ENCODE measurements at regions not wholly inside any gene's neighbourhood (a gene's known extent, or its start where the extent isn't known, plus 50 kb on each side); places are given as distances from the start of the nearest gene placed in this dataset.

DNA sequence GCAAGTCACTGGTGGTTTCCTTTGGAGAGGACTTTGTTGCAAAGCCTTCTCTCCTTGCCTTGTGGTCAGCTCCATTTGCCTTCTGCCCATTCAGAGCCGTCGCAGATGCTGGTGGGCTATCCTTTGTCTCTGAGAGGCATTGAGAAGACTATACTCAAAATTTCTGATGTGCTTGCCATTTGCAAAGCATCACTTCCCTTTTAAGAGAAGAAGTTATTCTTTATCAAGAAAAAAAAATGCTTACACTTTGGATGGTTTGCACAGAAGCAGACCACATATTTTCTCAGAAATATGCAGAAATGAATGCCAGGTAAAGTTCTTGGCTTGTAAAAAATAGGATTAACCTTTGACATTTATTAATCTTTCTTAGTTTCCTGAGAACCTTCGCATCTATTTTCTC, 195.8 kb upstream of the KLF4 start:
- Mint-ChIP-seq H3K4me1 (peaks cover 4% of the 10 kb centered on the region), H3K27ac (ENCODE audit: unreplicated experiment) (no peak overlapping the region), H3K9me3 (peaks cover 5% of the 10 kb centered on the region), H3K4me3 (no peak overlapping the region), H3K36me3 (ENCODE audit: low read depth) (no peaks in the 10 kb centered on the region), H3K27me3 (ENCODE audit: low read depth) (peaks cover 3% of the 10 kb centered on the region)
- DNase-seq (ENCODE audit: low read depth, low spot score) = no peak
- TF ChIP-seq, protein P1, sequence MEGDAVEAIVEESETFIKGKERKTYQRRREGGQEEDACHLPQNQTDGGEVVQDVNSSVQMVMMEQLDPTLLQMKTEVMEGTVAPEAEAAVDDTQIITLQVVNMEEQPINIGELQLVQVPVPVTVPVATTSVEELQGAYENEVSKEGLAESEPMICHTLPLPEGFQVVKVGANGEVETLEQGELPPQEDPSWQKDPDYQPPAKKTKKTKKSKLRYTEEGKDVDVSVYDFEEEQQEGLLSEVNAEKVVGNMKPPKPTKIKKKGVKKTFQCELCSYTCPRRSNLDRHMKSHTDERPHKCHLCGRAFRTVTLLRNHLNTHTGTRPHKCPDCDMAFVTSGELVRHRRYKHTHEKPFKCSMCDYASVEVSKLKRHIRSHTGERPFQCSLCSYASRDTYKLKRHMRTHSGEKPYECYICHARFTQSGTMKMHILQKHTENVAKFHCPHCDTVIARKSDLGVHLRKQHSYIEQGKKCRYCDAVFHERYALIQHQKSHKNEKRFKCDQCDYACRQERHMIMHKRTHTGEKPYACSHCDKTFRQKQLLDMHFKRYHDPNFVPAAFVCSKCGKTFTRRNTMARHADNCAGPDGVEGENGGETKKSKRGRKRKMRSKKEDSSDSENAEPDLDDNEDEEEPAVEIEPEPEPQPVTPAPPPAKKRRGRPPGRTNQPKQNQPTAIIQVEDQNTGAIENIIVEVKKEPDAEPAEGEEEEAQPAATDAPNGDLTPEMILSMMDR (conservative IDR thresholded peaks at IDR 0.05) = no peak

DNA sequence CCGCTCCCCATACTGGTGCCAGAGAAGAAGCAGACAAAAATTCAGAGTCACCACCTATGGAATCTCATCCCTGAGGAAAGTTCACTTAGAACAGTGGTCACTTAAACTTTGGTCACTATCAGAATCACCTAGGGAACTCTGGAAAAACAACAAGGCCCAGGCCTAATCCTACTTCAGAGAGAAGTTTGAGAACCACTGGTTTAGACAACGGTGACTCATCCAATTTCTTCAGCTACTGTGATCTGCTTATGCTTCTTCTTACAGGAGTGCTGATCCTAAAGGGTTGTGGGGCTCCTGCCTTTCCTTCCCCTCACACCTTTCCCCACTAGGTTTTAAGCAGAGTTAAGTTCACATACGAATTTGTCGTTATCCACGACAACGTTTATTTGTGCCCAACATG, 194.7 kb upstream of the KLF4 start:
- TF ChIP-seq, protein P1 (conservative IDR thresholded peaks at IDR 0.05) = no peak
- H3K27ac Mint-ChIP-seq (ENCODE audit: unreplicated experiment) = no peak overlapping the region

DNA sequence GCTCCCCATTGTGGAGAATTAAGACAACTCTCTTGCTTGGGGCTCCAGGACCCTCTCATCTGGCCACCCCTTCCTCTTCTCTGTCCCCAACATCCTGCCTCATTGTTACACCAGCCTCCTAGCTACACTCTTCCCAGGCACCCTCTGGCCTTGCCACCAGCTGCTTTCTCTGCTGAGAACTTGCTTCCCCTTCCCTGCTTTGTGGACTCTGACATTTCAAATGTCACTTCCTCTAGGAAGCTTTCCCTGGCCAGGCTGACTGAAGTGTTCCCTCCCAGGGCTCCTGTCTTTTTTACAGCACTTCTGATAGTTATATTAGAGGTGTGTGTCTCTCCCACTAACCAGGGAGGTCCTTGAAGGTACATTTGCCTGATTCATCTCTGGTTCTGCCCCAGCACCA, 194.0 kb upstream of the KLF4 start:
- TF ChIP-seq, protein P1 (conservative IDR thresholded peaks at IDR 0.05) = no peak
- Mint-ChIP-seq H3K36me3 (ENCODE audit: low read depth) (no peaks in the 10 kb centered on the region), H3K4me3 (no peak overlapping the region), H3K27me3 (ENCODE audit: low read depth) (peaks cover 3% of the 10 kb centered on the region), H3K4me1 (peaks cover 4% of the 10 kb centered on the region), H3K9me3 (peaks cover 3% of the 10 kb centered on the region), H3K27ac (ENCODE audit: unreplicated experiment) (no peak overlapping the region)
- DNase-seq (ENCODE audit: low read depth, low spot score) = no peak

More for the DNA sequence above, 194.7 kb upstream of the KLF4 start:
- peaks cover 4% of the 10 kb centered on the region for H3K4me1 Mint-ChIP-seq
- DNase-seq (ENCODE audit: low read depth, low spot score) = no peak
- H3K27me3 Mint-ChIP-seq (ENCODE audit: low read depth) = peaks cover 3% of the 10 kb centered on the region
- H3K36me3 Mint-ChIP-seq (ENCODE audit: low read depth) = no peaks in the 10 kb centered on the region
- peaks cover 3% of the 10 kb centered on the region for H3K9me3 Mint-ChIP-seq
- no peak overlapping the region for H3K4me3 Mint-ChIP-seq

DNA sequence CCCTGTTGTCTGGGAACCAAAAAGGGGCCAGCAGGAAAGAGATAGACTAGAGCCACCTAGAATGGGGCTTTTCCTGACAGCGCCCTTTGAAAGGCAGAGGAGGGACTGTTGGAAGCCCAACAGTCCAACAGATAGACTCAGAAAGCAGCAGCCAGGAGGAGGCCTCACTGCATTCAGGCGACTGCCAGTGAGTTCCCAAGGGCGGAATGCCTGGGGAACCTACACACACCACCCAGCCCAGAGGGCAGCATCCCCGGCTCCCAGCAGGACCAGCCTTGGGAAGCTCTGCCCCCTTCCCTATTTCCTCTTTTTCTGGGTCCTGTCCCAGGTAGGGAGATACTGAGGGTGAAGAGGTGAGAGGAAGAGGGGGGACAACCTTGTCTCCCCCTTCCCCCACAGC, 192.4 kb upstream of the KLF4 start:
- H3K27me3 Mint-ChIP-seq (ENCODE audit: low read depth) = no peaks in the 10 kb centered on the region

DNA sequence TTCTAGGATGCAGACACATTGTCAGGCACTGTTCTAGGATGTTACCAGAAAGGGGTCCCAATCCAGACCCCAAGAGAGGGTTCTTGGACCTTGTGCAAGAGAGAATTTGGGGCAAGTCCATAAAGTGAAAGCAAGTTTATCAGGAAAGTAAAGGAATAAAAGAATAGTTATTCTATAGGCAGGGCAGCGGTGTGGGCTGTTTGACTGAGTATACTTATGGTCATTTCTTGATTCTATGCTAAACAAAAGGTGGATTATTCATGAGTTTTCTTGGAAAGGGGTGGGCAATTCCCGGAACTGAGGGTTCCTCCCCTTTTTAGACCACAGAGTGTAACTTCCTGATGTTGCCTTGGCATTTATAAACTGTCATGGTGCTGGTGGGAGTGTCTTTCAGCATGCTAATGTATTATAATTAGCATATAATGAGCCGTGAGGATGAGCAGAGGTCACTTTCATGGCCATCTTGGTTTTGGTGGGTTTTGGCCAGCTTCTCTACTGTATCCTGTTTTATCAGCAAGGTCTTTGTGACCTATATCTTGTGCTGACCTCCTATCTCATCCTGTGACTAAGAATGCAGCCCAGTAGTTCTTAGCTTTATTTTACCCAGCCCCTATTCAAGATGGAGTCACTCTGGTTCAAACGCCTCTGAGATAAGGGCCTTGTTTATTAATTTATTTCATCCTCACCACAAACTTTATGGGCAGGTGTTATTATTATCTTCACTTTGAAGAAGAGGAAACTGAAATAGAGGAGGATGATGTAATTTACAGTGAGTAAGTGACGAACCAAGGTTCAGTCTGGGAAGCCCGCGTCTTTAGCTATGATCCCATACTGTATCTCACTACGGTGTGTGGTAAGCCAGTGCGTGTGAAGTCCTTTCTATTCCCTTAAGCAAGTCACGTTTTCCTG, 186.0 kb upstream of the KLF4 start:
- TF ChIP-seq, protein P1 (conservative IDR thresholded peaks at IDR 0.05) = no peak
- Mint-ChIP-seq H3K9me3 (peaks cover 2% of the 10 kb centered on the region), H3K4me3 (no peak overlapping the region), H3K36me3 (ENCODE audit: low read depth) (no peaks in the 10 kb centered on the region), H3K4me1 (no peaks in the 10 kb centered on the region), H3K27me3 (ENCODE audit: low read depth) (no peaks in the 10 kb centered on the region), H3K27ac (ENCODE audit: unreplicated experiment) (no peak overlapping the region)
- no peak for DNase-seq (ENCODE audit: low read depth, low spot score)

More for the DNA sequence above, 192.4 kb upstream of the KLF4 start:
- H3K9me3 Mint-ChIP-seq = peaks cover 2% of the 10 kb centered on the region
- no peak overlapping the region for H3K4me3 Mint-ChIP-seq
- no peak for DNase-seq (ENCODE audit: low read depth, low spot score)
- TF ChIP-seq, protein P1 (conservative IDR thresholded peaks at IDR 0.05) = no peak
- H3K27ac Mint-ChIP-seq (ENCODE audit: unreplicated experiment) = no peak overlapping the region
- no peaks in the 10 kb centered on the region for H3K36me3 Mint-ChIP-seq (ENCODE audit: low read depth)
- peaks cover 4% of the 10 kb centered on the region for H3K4me1 Mint-ChIP-seq

All from neural crest cell (in vitro differentiated cells).